SK-N-SH (cell line): ENCODE measurements at regions not wholly inside any gene's neighbourhood (a gene's known extent, or its start where the extent isn't known, plus 50 kb on each side); places are given as distances from the start of the nearest gene placed in this dataset.

ENCODE experiments used
- CTCF ChIA-PET: fragments of 300-600, 350-600 bp; formaldehyde crosslinking; extraction: SDS; loops from one replicate; lab custom pipeline; 2021; lab: Yijun Ruan, JAX
- POLR2A ChIA-PET: fragments of 350-600 bp; sonication (Branson Sonifier 250); formaldehyde crosslinking; extraction: SDS; loops from one replicate; lab custom pipeline; 2020; ENCODE audit warnings: antibody characterized with exemption, inconsistent platforms; lab: Yijun Ruan, JAX
- DNase-seq: peaks from one replicate; pipeline ENCODE4 v3.0.0; 2012
- H2AFZ ChIP-seq: fragments of 200-600 bp; sonication (generic); 2 replicates; pipeline ENCODE4 v1.8.1; 2016; ENCODE audit warnings: antibody characterized with exemption, mild to moderate bottlenecking, low read depth
- H3F3A ChIP-seq: fragments of 200-600 bp; sonication (generic); replicated peaks from 2 replicates; pipeline ENCODE3; 2016; ENCODE audit warnings: antibody characterized with exemption, mild to moderate bottlenecking; ENCODE audit not compliant: insufficient read depth
- H3K27ac ChIP-seq, 2 experiments: fragments of 200-500 bp in 1 of 2; fragments of 200-600 bp in 1 of 2; sonication (Bioruptor generic) in 1 of 2; sonication (generic), shearing (Covaris generic) in 1 of 2; 2 replicates each; pipeline versions ENCODE4 v1.5.1 to v1.6.1; 2014 to 2016; ENCODE audit warnings: low read depth in 2 of 2, inconsistent platforms in 1 of 2, low read length in 1 of 2, mild to moderate bottlenecking in 1 of 2, mixed read lengths in 1 of 2
- H3K27me3 ChIP-seq: fragments of 200-600 bp; sonication (generic), shearing (Covaris generic); 2 replicates; pipeline ENCODE4 v1.6.1; 2016; ENCODE audit warnings: mixed run types; ENCODE audit not compliant: insufficient read depth
- H3K36me3 ChIP-seq, 2 experiments: fragments of 200-500 bp in 1 of 2; fragments of 200-600 bp in 1 of 2; sonication (Bioruptor generic) in 1 of 2; sonication (generic) in 1 of 2; replicated peaks in 1 of 2; 2 replicates each; pipeline versions ENCODE3 to v1.5.1; 2014 to 2016; ENCODE audit warnings: low read length in 1 of 2, mild to moderate bottlenecking in 1 of 2; ENCODE audit not compliant: insufficient read depth in 2 of 2, control insufficient read depth in 1 of 2
- H3K4me1 ChIP-seq, 2 experiments: fragments of 200-500 bp in 1 of 2; fragments of 200-600 bp in 1 of 2; sonication (Bioruptor generic) in 1 of 2; sonication (generic), shearing (Covaris generic) in 1 of 2; 2 replicates each; pipeline versions ENCODE4 v1.5.1 to v1.6.1; 2014 to 2016; ENCODE audit warnings: low read depth in 1 of 2, low read length in 1 of 2, mixed run types in 1 of 2; ENCODE audit not compliant: insufficient read depth in 2 of 2, control insufficient read depth in 1 of 2
- H3K4me2 ChIP-seq: fragments of 200-600 bp; sonication (generic), shearing (Covaris generic); 2 replicates; pipeline ENCODE4 v1.6.1; 2017; ENCODE audit warnings: mixed run types
- H3K4me3 ChIP-seq, 2 experiments: fragments of 200-500 bp in 1 of 2; fragments of 200-600 bp in 1 of 2; sonication (Bioruptor generic) in 1 of 2; sonication (generic), shearing (Covaris generic) in 1 of 2; 2 replicates each; pipeline versions ENCODE4 v1.5.1 to v1.8.1; 2014 to 2016; ENCODE audit warnings: low read depth in 2 of 2, inconsistent platforms in 1 of 2, low read length in 1 of 2, mild to moderate bottlenecking in 1 of 2, mixed read lengths in 1 of 2, moderate library complexity in 1 of 2
- H3K79me2 ChIP-seq: fragments of 200-600 bp; sonication (generic); 2 replicates; pipeline ENCODE4 v1.8.1; 2017; ENCODE audit warnings: mild to moderate bottlenecking; ENCODE audit not compliant: insufficient read depth
- H3K9ac ChIP-seq: fragments of 200-600 bp; sonication (generic); 2 replicates; pipeline ENCODE4 v1.6.1; 2017; ENCODE audit warnings: mixed run types
- H3K9me2 ChIP-seq: fragments of 200-600 bp; sonication (generic); 2 replicates; pipeline ENCODE4 v1.6.1; 2017; ENCODE audit warnings: mixed run types
- H3K9me3 ChIP-seq: fragments of 200-600 bp; sonication (generic); 2 replicates; pipeline ENCODE4 v1.6.1; 2017; ENCODE audit warnings: mixed run types, mild to moderate bottlenecking, moderate library complexity
- H4K20me1 ChIP-seq: fragments of 200-600 bp; sonication (generic); 2 replicates; pipeline ENCODE4 v1.6.1; 2017; ENCODE audit warnings: mild to moderate bottlenecking, mixed run types; ENCODE audit not compliant: insufficient read depth
- ELF1 ChIP-seq: IDR thresholded peaks from 2 replicates; pipeline ENCODE4 v1.4.0; 2012
- EP300 ChIP-seq, 2 experiments: IDR thresholded peaks; 2 replicates each; pipeline versions ENCODE4 v1.4.0 to v1.6.1; 2012; ENCODE audit warnings: borderline replicate concordance in 1 of 2, low read depth in 1 of 2, low read length in 1 of 2
- JUND ChIP-seq: IDR thresholded peaks from 2 replicates; pipeline ENCODE4 v1.4.0; 2012
- MEF2A ChIP-seq: IDR thresholded peaks from 2 replicates; pipeline ENCODE4 v1.4.0; 2012; ENCODE audit warnings: low read depth, borderline replicate concordance
- NRF1 ChIP-seq: IDR thresholded peaks from 2 replicates; pipeline ENCODE4 v1.6.1; 2012; ENCODE audit warnings: low read depth, mild to moderate bottlenecking, low read length
- PBX3 ChIP-seq: IDR thresholded peaks from 2 replicates; pipeline ENCODE4; 2012
- POLR2AphosphoS5 ChIP-seq: IDR thresholded peaks from 2 replicates; pipeline ENCODE4 v1.6.1; 2012; ENCODE audit warnings: low read depth, low read length
- RAD21 ChIP-seq: IDR thresholded peaks from 2 replicates; pipeline ENCODE4 v1.6.1; 2012; ENCODE audit warnings: mild to moderate bottlenecking, low read length
- REST ChIP-seq: IDR thresholded peaks from 2 replicates; pipeline ENCODE4 v1.6.1; 2012; ENCODE audit warnings: mild to moderate bottlenecking, low read depth, low read length, moderate library complexity
- RFX5 ChIP-seq: IDR thresholded peaks from 2 replicates; pipeline ENCODE4 v1.6.1; 2012; ENCODE audit warnings: mild to moderate bottlenecking, improper control_type of control experiment, low read length
- RXRA ChIP-seq: IDR thresholded peaks from 2 replicates; pipeline ENCODE4 v1.4.0; 2012; ENCODE audit warnings: low read depth, mild to moderate bottlenecking, borderline replicate concordance
- SIN3A ChIP-seq: IDR thresholded peaks from 2 replicates; pipeline ENCODE4 v1.6.1; 2012; ENCODE audit warnings: low read depth, mild to moderate bottlenecking, low read length, moderate library complexity, borderline replicate concordance
- TAF1 ChIP-seq: IDR thresholded peaks from 2 replicates; pipeline ENCODE4 v1.6.1; 2012; ENCODE audit warnings: low read depth, mild to moderate bottlenecking, low read length, moderate library complexity, borderline replicate concordance
- YY1 ChIP-seq: IDR thresholded peaks from 2 replicates; pipeline ENCODE4 v1.4.0; 2012; ENCODE audit warnings: low read depth, mild to moderate bottlenecking
- WGBS: methylation state at CpG from one replicate; pipeline ENCODE4 v1.1.6; 2017; ENCODE audit warnings: low lambda C conversion rate; 5-methylcytosine and 5-hydroxymethylcytosine counted together

GRCh38 chr2:168403736-168404135, 52.3 kb upstream of the CERS6 start:
- no peak overlapping the region for H3K9ac ChIP-seq
- POLR2A ChIA-PET, result no interaction called here

More at GRCh38 chr2:168403736-168404135, 52.3 kb upstream of the CERS6 start:
- Histone ChIP-seq H3K9me3 (no peaks in the 10 kb centered on the region), H3K36me3 (no peaks in the 10 kb centered on the region), H3K27ac (no peak overlapping the region), H2AFZ (no peak overlapping the region), H3K27me3 (no peaks in the 10 kb centered on the region), H3K4me2 (no peak overlapping the region), H3K79me2 (no peaks in the 10 kb centered on the region), H3K4me1 (no peaks in the 10 kb centered on the region), H3K4me3 (no peak overlapping the region), H4K20me1 (no peaks in the 10 kb centered on the region), H3K9me2 (no peaks in the 10 kb centered on the region), H3F3A (no peaks in the 10 kb centered on the region)
- CTCF ChIA-PET, result interaction anchor here (1.2 kb wide), 1 partner anchor 57 kb away, joined by 3 read pairs; no protein-coding TSS in a partner anchor
- no peak for DNase-seq
- TF ChIP-seq JUND (no peak), EP300 (IDR thresholded peaks at IDR 0.05; ENCODE audit: borderline replicate concordance in 1 of 2, low read depth in 1 of 2, low read length in 1 of 2) (no peak), SIN3A (no peak), MEF2A (no peak), TAF1 (no peak), POLR2AphosphoS5 (no peak), PBX3 (no peak), NRF1 (no peak), REST (no peak), YY1 (no peak), RAD21 (no peak), RFX5 (no peak), ELF1 (no peak), RXRA (no peak)
- 43% methylated on average over 2 of the region's 2 CpGs for WGBS
